GM23338 (cell line): ENCODE measurements at regions not wholly inside any gene's neighbourhood (a gene's known extent, or its start where the extent isn't known, plus 50 kb on each side); places are given as distances from the start of the nearest gene placed in this dataset.

ENCODE experiments used
- ATAC-seq: fragments of 200-7000 bp; cut with Tn5 transposase; 3 replicates; pipeline ENCODE4 v1.9.1; 2020
- DNase-seq: peaks from one replicate; pipeline ENCODE4 v3.0.0-alpha.2; 2015; ENCODE audit warnings: low spot score
- H2AFZ ChIP-seq: fragments of 200-600 bp; sonication (generic); 2 replicates; pipeline ENCODE4 v1.8.0; 2016; ENCODE audit warnings: antibody characterized with exemption, mild to moderate bottlenecking, moderate library complexity
- H3F3A ChIP-seq: fragments of 200-600 bp; sonication (generic); replicated peaks from 2 replicates; pipeline ENCODE4 v1.8.0; 2017; ENCODE audit warnings: antibody characterized with exemption, mixed run types, low read depth
- H3K27ac ChIP-seq: fragments of 200-600 bp; sonication (generic); 2 replicates; pipeline ENCODE4 v1.6.1; 2016; ENCODE audit warnings: low read depth
- H3K27me3 ChIP-seq: fragments of 200-600 bp; sonication (generic); 2 replicates; pipeline ENCODE4 v1.8.0; 2016; ENCODE audit warnings: mild to moderate bottlenecking, mixed run types, moderate library complexity; ENCODE audit not compliant: insufficient read depth
- H3K36me3 ChIP-seq: fragments of 200-600 bp; sonication (generic); 2 replicates; pipeline ENCODE4 v1.8.0; 2016; ENCODE audit warnings: mild to moderate bottlenecking; ENCODE audit not compliant: insufficient read depth
- H3K4me1 ChIP-seq: fragments of 200-600 bp; sonication (generic); 2 replicates; pipeline ENCODE4 v1.8.0; 2016; ENCODE audit warnings: mild to moderate bottlenecking, moderate library complexity; ENCODE audit not compliant: insufficient read depth
- H3K4me2 ChIP-seq: fragments of 200-600 bp; sonication (generic); 2 replicates; pipeline ENCODE4 v1.7.1; 2017; ENCODE audit warnings: mixed run types
- H3K4me3 ChIP-seq: fragments of 200-600 bp; sonication (generic); 2 replicates; pipeline ENCODE4 v1.6.1; 2016; ENCODE audit warnings: mixed run types
- H3K79me2 ChIP-seq: fragments of 200-600 bp; sonication (generic); replicated peaks from 2 replicates; pipeline ENCODE4 v1.8.0; 2017; ENCODE audit warnings: mild to moderate bottlenecking; ENCODE audit not compliant: insufficient read depth
- H3K9me2 ChIP-seq: fragments of 200-600 bp; sonication (generic); 2 replicates; pipeline ENCODE4 v1.8.0; 2017; ENCODE audit not compliant: insufficient read depth
- H4K20me1 ChIP-seq: fragments of 200-600 bp; sonication (generic); replicated peaks from 2 replicates; pipeline ENCODE4 v1.8.0; 2017; ENCODE audit warnings: mild to moderate bottlenecking; ENCODE audit not compliant: insufficient read depth
- H3K27ac Mint-ChIP-seq: 2 replicates; pipeline ENCODE4 v1.8.0; 2020; ENCODE audit warnings: inconsistent platforms, mild to moderate bottlenecking, moderate library complexity, mixed read lengths
- H3K27me3 Mint-ChIP-seq: 3 replicates; pipeline ENCODE4 v1.8.0; 2022; ENCODE audit warnings: low read depth, mild to moderate bottlenecking, moderate library complexity, mixed read lengths, inconsistent platforms; ENCODE audit not compliant: insufficient read depth, poor library complexity
- H3K36me3 Mint-ChIP-seq: 3 replicates; pipeline ENCODE4 v1.8.0; 2021; ENCODE audit warnings: low read depth, mild to moderate bottlenecking, inconsistent platforms, moderate library complexity, mixed read lengths
- H3K4me1 Mint-ChIP-seq: 3 replicates; pipeline ENCODE4 v1.8.0; 2020; ENCODE audit warnings: mild to moderate bottlenecking, inconsistent platforms, mixed read lengths
- H3K4me3 Mint-ChIP-seq: 3 replicates; pipeline ENCODE4 v1.8.0; 2021; ENCODE audit warnings: moderate library complexity, mild to moderate bottlenecking, inconsistent platforms, mixed read lengths
- H3K9me3 Mint-ChIP-seq: 3 replicates; pipeline ENCODE4 v1.8.0; 2020; ENCODE audit warnings: moderate library complexity, mild to moderate bottlenecking, inconsistent platforms, mixed read lengths
- CREB1 ChIP-seq: fragments of 250-450 bp; sonication (Bioruptor Pico); IDR thresholded peaks from 2 replicates; pipeline ENCODE4 v1.5.0; 2020; ENCODE audit warnings: low read depth, mild to moderate bottlenecking, moderate library complexity
- CTCF ChIP-seq, 2 experiments: fragments of 200-600 bp in 1 of 2; sonication (generic) in 1 of 2; conservative IDR thresholded peaks; 2 replicates each; pipeline versions ENCODE4 v1.5.1 to v1.6.1; 2016 to 2017; ENCODE audit warnings: antibody characterized with exemption in 2 of 2, low read depth in 2 of 2, mild to moderate bottlenecking in 2 of 2, moderate library complexity in 1 of 2
- ETS1 ChIP-seq: IDR thresholded peaks from 2 replicates; pipeline ENCODE4 v1.6.1; 2016; ENCODE audit warnings: antibody characterized with exemption
- EZH2 ChIP-seq: fragments of 200-600 bp; sonication (generic); IDR thresholded peaks from one replicate; pipeline ENCODE4 v1.8.0; 2017; ENCODE audit warnings: antibody characterized with exemption, mild to moderate bottlenecking, low read depth; ENCODE audit not compliant: unreplicated experiment
- EZH2phosphoT487 ChIP-seq: fragments of 200-600 bp; sonication (generic); IDR thresholded peaks from one replicate; pipeline ENCODE4 v1.8.1; 2018; ENCODE audit warnings: antibody characterized with exemption; ENCODE audit not compliant: unreplicated experiment
- JUNB ChIP-seq: IDR thresholded peaks from one replicate; pipeline ENCODE4 v1.6.1; 2016; ENCODE audit warnings: antibody characterized with exemption; ENCODE audit not compliant: unreplicated experiment
- NANOG ChIP-seq: IDR thresholded peaks from 2 replicates; pipeline ENCODE4 v1.6.1; 2016; ENCODE audit warnings: antibody characterized with exemption, borderline replicate concordance
- POLR2AphosphoS5 ChIP-seq: IDR thresholded peaks from 2 replicates; pipeline ENCODE4 v1.6.1; 2016; ENCODE audit warnings: antibody characterized with exemption, low read depth
- STAT1 ChIP-seq: IDR thresholded peaks from one replicate; pipeline ENCODE4 v1.6.1; 2016; ENCODE audit warnings: antibody characterized with exemption; ENCODE audit not compliant: unreplicated experiment
- ZNF114 ChIP-seq: fragments of 250-450 bp; sonication (Bioruptor Pico); IDR thresholded peaks from 2 replicates; pipeline ENCODE4 v1.5.0; 2020; ENCODE audit warnings: mild to moderate bottlenecking, moderate library complexity
- ZNF331 ChIP-seq: fragments of 250-450 bp; sonication (Bioruptor Pico); IDR thresholded peaks from 2 replicates; pipeline ENCODE4 v1.5.0; 2020; ENCODE audit warnings: low read depth, mild to moderate bottlenecking, moderate library complexity
- ZNF462 ChIP-seq: fragments of 250-450 bp; sonication (Bioruptor Pico); IDR thresholded peaks from 2 replicates; pipeline ENCODE4 v1.5.0; 2020; ENCODE audit warnings: mild to moderate bottlenecking, moderate library complexity
- TF ChIP-seq, protein P1 (sequence below): IDR thresholded peaks from one replicate; pipeline ENCODE4 v1.6.1; 2018; ENCODE audit warnings: antibody characterized with exemption; ENCODE audit not compliant: unreplicated experiment

DNA sequence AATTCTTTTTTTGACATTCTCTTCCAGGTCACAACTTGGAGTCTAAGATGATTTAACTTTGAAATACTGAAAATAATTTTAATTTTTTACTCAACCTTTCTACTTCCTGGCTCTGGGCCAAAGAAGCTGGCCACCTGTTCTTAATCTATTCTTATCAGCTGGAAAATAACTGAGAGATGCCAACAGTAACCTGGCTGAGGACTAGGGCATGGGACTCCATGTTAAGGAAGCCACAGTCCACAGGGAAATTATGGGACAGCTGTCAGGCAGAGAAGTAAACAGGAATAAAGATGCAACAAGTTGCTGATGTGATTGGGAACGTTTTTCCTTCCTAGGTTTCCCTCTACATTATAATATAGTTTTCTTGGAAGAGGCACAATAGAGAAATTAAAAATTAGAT lies 84.7 kb upstream of the CPNE4 start:
- TF ChIP-seq, protein P1, sequence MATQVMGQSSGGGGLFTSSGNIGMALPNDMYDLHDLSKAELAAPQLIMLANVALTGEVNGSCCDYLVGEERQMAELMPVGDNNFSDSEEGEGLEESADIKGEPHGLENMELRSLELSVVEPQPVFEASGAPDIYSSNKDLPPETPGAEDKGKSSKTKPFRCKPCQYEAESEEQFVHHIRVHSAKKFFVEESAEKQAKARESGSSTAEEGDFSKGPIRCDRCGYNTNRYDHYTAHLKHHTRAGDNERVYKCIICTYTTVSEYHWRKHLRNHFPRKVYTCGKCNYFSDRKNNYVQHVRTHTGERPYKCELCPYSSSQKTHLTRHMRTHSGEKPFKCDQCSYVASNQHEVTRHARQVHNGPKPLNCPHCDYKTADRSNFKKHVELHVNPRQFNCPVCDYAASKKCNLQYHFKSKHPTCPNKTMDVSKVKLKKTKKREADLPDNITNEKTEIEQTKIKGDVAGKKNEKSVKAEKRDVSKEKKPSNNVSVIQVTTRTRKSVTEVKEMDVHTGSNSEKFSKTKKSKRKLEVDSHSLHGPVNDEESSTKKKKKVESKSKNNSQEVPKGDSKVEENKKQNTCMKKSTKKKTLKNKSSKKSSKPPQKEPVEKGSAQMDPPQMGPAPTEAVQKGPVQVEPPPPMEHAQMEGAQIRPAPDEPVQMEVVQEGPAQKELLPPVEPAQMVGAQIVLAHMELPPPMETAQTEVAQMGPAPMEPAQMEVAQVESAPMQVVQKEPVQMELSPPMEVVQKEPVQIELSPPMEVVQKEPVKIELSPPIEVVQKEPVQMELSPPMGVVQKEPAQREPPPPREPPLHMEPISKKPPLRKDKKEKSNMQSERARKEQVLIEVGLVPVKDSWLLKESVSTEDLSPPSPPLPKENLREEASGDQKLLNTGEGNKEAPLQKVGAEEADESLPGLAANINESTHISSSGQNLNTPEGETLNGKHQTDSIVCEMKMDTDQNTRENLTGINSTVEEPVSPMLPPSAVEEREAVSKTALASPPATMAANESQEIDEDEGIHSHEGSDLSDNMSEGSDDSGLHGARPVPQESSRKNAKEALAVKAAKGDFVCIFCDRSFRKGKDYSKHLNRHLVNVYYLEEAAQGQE: no peak
- no peak for TF ChIP-seq CREB1 (CRISPR knock-in tag)
- no peak for TF ChIP-seq ETS1
- TF ChIP-seq EZH2: no peak
- TF ChIP-seq ZNF114: no peak
- no peak for TF ChIP-seq ZNF331 (CRISPR knock-in tag)
- TF ChIP-seq NANOG: no peak
- TF ChIP-seq JUNB: no peak
- TF ChIP-seq ZNF462 (CRISPR knock-in tag): no peak
- no peak for TF ChIP-seq EZH2phosphoT487
- TF ChIP-seq CTCF (conservative IDR thresholded peaks at IDR 0.05; ENCODE audit: low read depth in 2 of 2): no peak
- TF ChIP-seq STAT1: no peak
- TF ChIP-seq POLR2AphosphoS5: no peak
- Histone ChIP-seq H3K4me1 (no peaks in the 10 kb centered on the region), H2AFZ (no peak overlapping the region), H3K79me2 (no peaks in the 10 kb centered on the region), H3K36me3 (no peaks in the 10 kb centered on the region), H3K4me2 (no peak overlapping the region), H3K27me3 (no peaks in the 10 kb centered on the region), H4K20me1 (no peaks in the 10 kb centered on the region), H3K9me2 (0 out of 2 replicates have a peak, but pooled peaks cover 4% of the 10 kb centered on the region), H3K4me3 (no peak overlapping the region), H3K27ac (no peak overlapping the region), H3F3A (no peaks in the 10 kb centered on the region)
- no peak overlapping the region for H3K4me3 Mint-ChIP-seq
- ATAC-seq (no peak), DNase-seq (no peak)
- H3K27me3 Mint-ChIP-seq: no peaks in the 10 kb centered on the region
- no peaks in the 10 kb centered on the region; the same call in 2 of the 3 replicates for H3K9me3 Mint-ChIP-seq
- H3K27ac Mint-ChIP-seq: no peak overlapping the region
- no peaks in the 10 kb centered on the region for H3K36me3 Mint-ChIP-seq
- no peaks in the 10 kb centered on the region for H3K4me1 Mint-ChIP-seq
